HG03064 (cell line): ENCODE measurements at regions not wholly inside any gene's neighbourhood (a gene's known extent, or its start where the extent isn't known, plus 50 kb on each side); places are given as distances from the start of the nearest gene placed in this dataset.

Experiments used
- ATAC-seq: cut with Tn5 transposase; IDR thresholded peaks from one replicate; pipeline ENCODE4 v1.9.1; 2021; ENCODE audit warnings: low read depth; ENCODE audit not compliant: unreplicated experiment

GRCh38 chr13:31081316-31081715 lies 80.4 kb downstream of the HSPH1 start:
- no peak for ATAC-seq

GRCh38 chr13:31074756-31075155 lies 86.9 kb downstream of the HSPH1 start:
- ATAC-seq: no peak

DNA sequence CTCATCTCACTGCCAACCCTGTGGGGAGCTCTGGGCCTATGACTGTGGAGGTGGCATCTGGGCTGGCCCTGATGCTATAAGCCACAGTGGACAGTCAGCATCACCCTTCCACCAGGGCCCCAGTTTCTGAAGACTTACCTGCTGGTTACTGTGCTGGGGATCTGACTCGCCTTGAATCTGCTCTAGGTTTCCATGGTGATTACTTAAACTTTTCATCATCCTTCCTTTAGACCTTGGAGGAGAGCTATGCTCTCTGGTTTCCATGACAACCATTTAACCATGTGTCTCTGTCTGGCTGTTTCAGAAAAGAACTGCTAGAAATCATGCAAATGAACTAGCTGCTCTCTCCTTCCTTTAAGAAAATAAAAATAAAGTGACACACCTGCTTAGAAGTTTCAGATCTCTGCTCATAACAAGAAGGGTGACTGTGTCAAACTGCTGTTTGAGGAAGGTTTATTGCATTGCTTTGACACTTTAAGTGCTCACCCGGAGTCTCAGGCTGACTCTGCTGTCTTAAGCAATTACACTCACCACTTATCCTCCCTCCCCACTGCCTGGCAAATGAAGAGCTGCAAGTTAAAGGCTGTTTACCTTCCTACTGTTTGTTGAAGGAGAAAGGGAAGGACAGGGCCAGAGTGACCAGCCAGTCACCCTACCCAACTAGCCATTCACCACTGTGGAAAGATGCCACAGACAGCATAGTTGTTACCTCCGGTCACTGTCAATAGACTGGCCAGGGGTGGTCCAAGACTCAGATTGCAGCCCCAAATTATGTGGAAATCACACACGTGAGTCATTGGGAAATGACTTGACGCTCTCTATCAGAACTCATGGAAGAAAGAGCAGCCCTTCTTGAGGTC lies 87.6 kb downstream of the HSPH1 start:
- peak; percentile 97 for ATAC-seq

DNA sequence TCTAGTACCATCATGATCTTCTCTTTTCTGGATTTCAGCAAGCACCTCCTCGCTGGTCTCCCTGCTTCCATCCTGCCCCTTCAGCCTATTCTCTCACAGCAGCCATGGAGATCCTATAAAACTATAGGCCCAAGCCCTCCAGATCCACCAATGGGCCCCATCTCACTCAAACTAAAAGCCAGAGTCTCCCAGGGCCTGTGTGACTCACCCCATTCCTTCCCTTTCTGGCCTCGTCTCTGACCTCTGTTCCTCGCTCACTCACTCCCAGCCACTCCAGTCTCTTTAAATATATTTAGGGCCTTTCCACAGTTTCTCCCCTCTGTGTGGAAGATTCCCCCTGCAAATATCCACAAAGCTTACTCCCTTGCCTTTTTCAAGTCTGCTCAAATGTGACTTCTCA lies 89.7 kb downstream of the HSPH1 start:
- no peak for ATAC-seq

DNA sequence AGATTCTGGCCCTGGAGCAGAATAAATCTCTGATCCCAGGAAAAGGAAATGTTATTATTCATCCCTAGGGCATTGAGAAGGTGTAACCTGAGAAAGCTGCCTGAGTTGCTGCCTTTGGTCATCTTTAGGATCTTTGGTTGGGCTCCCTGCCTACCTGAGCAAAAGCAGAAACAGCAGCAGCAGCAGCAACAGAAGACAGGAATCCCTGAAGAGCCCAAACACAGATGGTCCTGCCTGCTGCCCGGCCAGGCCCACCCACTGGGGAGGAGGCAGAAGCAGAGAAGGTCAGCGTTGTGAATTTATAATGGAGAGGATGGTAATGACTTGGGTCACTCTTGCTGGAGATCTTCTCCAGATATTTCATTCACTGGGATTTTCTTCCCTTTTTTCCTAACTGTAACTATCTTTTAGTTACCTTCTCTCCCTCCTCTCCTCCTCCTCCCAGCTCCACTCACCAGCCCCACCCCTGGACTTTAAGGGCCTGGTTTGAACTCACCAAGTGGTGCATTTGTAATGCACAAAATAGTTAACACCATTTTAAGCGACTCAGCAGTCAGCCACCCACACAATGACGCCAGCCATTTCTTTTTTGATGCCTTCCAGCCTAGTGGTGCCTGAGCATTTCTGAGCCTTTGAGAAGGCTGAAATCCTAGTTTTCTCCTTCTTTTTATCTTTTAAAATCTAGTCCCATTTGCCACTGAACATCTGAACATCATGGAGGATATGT lies 91.7 kb downstream of the HSPH1 start:
- ATAC-seq: no peak

DNA sequence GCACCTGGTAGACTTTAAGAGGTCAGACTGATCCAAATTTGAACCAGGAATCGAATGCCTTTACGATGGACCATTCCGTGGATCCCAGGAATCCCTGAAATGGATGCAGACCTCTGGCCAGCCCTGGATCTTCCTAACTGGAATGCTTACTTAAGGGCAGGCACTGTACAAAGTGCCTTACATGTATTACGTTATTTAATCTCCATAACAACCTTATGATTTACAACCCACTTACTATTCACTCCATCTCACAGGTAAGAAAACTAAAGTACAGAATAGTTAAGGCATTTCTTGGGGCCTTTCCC lies 93.6 kb downstream of the HSPH1 start:
- no peak for ATAC-seq

GRCh38 chr13:31067416-31068118 lies 94.1 kb downstream of the HSPH1 start:
- ATAC-seq: no peak

- no peak for ATAC-seq
Measured at GRCh38 chr13:31064636-31065035, 97.1 kb downstream of the HSPH1 start.

DNA sequence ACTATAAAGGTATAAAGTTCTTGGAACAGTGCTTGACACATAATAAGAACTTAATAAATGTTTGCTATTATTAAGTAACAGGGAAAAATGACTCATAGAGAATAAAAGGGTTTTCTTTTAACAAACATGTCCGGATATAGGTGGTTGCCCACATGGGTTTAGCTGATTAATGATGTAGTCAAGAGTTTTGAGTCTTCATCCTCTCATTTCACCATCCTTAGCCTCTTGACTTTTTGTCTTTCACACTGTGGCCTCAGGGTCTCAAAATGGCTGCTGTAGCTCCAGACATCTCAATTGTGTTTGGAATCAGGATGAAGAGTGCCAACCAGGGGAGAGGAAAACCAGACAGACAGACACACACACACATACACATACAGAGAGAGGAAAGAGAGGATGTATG lies 97.9 kb downstream of the HSPH1 start:
- ATAC-seq: no peak

DNA sequence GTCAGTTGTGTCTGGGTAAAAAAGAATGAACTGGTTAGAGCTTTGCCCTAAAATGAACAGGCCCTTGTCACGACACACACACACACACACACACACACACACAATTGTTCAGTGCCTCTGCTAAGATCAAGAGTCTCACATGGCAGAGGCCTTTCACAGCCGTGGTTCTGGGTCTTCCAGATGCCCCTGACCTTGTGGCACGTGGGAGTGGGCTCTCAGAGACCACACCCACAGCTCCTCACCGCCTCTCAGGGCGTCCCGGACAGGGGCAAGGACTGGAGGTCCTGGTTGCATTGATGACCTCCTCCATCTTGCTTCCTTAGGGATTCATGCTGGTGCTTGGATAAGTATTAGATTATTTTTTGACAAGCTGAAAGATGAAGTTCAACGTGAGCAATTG lies 101.0 kb downstream of the HSPH1 start:
- no peak for ATAC-seq

DNA sequence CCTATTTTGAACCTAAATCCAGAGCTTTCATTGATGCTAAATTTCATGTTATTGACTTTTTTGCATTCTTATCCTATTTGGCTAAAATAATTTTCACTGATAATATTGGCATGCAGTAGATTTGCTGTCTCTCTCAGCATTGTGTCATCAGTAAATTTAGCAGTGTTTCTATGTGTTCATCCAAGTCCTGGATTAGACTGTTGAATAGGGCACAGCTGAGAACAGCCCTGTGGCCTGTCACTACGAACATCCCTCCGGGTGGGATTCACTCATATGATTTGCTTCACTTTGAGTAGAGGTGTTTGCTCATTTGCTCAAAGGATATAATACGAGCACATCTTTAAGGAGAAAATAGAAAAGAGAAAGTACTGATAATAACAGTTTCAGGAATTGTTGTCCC lies 101.5 kb downstream of the HSPH1 start:
- ATAC-seq: no peak

DNA sequence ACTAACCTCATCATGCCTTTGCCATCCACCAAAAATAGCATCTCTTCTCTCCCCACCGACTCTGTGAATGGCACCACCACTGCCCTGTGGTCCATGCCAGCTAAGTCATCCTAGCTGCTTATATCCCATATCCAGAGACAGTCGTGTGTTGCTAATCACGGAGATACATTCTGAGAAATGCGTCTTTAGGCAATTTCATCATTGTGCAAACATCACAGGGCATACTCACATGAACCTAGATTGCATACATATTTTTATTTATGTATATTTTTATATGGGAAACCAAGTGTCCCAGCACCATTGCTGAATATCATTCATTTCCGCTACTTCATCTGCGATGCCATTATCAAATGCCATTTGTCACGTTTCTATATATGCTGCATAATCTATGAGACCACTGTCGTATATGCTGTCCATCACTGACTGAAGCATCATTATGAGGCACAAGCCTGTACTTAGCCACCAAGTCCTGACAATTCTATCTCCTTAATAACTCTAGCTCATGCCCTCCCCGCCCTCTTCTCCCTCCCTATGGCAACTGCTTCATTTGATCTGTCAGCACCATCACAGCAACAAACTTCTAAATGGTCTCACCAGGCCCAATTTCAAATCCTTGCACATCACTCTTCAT lies 104.2 kb downstream of the HSPH1 start:
- ATAC-seq: no peak

GRCh38 chr13:31056644-31057271 lies 104.9 kb downstream of the HSPH1 start:
- no peak for ATAC-seq

DNA sequence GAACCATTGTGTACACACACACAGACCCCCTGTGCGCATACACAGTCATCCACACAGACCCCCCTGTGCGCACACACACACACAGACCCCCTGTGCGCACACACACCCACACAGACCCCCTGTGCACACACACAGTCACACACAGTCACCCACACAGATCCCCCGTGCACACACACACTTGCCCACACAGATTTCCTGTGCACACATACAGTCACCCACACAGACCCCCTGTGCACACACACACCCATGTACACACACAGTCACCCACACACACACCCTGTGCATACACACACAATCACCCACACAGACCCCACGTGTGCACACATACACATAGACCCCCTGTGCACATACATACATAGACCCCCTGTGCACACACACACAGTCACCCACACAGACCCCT lies 106.1 kb downstream of the HSPH1 start:
- no peak for ATAC-seq

DNA sequence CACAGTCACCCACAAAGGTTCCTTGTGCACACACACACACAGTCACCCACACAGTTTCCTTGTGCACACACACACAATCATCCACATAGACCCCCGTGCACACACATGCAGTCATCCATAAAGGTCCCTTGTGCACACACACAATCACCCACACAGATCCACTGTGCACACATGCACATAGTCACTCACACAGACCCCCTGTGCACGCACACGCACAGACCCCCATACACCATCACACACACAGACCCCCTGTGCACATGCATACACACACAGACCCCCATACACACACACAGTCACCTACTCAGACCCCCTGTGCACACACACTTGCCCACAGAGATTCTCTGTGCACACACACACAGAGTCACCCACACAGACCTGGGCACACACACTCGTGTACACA lies 107.1 kb downstream of the HSPH1 start:
- ATAC-seq: no peak

GRCh38 chr13:31053896-31054295 lies 107.8 kb downstream of the HSPH1 start:
- ATAC-seq: no peak

- no peak for ATAC-seq
Measured at GRCh38 chr13:31053091-31053490, 108.6 kb downstream of the HSPH1 start.

- ATAC-seq: no peak
Measured at GRCh38 chr13:31052478-31052877, 109.2 kb downstream of the HSPH1 start.

GRCh38 chr13:31051999-31052398 lies 109.7 kb downstream of the HSPH1 start:
- ATAC-seq: no peak

DNA sequence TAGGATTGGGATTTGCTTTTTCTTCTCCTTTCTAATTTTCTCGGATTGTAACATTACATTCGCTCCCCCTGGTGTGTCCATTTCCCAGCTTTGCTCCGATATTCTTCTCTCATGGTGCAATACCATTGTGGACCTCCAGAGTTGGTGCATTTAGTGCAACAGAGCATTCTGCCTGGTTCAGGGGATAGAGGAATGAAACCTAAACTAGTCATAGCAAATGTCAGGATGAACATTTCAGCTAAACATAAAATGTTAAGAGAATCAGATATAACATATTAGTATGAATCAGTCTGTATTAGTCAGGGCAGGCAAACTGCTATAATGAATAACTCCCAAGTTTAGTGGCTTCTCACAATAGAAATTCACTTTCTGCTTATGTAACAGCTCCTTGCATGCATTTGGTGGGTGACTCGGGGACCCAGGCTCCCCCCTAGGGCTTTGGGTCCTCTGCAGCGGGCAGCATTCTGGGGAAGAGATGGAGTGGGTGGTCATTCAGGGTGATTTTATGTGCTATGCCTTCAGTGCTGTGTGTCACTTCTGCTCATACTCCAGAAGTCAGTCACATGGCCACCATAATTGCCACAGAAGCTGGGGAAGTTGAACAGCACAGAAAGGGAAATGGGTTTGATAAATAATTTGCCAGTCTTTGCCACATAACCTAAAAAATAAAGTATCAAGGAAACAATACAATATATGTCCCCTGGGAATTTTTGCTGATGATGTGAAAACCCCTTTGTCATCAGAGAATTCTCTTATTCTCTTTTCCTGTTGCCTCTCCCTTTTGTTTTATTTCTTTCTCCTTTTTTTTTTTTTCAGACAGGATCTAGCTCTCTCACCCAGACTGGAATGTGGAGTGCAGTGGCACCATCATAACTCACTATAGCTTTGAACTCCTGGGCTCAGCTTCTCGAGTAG lies 111.0 kb downstream of the HSPH1 start:
- no peak for ATAC-seq
